OCI-LY3 (cell line): ENCODE measurements at regions not wholly inside any gene's neighbourhood (a gene's known extent, or its start where the extent isn't known, plus 50 kb on each side); places are given as distances from the start of the nearest gene placed in this dataset.

Experiments used
- H2AFZ ChIP-seq: fragments of 200-600, 300-600 bp; shearing (Covaris generic); 2 replicates; pipeline ENCODE4 v1.6.0; 2014; ENCODE audit warnings: antibody characterized with exemption, low read depth, low read length
- H3K27ac ChIP-seq: fragments of 200-600, 300-600 bp; sonication (generic); 2 replicates; pipeline ENCODE4 v1.5.1; 2014; ENCODE audit warnings: mild to moderate bottlenecking, low read length, moderate library complexity, mixed read lengths
- H3K27me3 ChIP-seq: fragments of 200-600, 300-600 bp; sonication (generic); 2 replicates; pipeline ENCODE4 v1.6.1; 2014; ENCODE audit warnings: low read depth, low read length, mixed read lengths
- H3K36me3 ChIP-seq: fragments of 200-600, 300-600 bp; sonication (generic); replicated peaks from 2 replicates; pipeline ENCODE3; 2014; ENCODE audit warnings: low read depth, low read length, mixed read lengths
- H3K4me1 ChIP-seq: fragments of 300-600, 200-600 bp; sonication (generic); 2 replicates; pipeline ENCODE4 v1.6.1; 2014; ENCODE audit warnings: low read length, mixed read lengths
- H3K4me2 ChIP-seq: fragments of 200-600, 300-600 bp; sonication (generic); 2 replicates; pipeline ENCODE4 v1.6.1; 2014; ENCODE audit warnings: low read length, mixed read lengths
- H3K4me3 ChIP-seq: fragments of 300-600, 200-600 bp; sonication (generic); 2 replicates; pipeline ENCODE4 v1.5.1; 2014; ENCODE audit warnings: antibody characterized with exemption, mild to moderate bottlenecking, low read length, moderate library complexity
- H3K79me2 ChIP-seq: fragments of 300-600, 200-600 bp; shearing (Covaris generic); 2 replicates; pipeline ENCODE4 v1.6.1; 2014; ENCODE audit warnings: mild to moderate bottlenecking, low read length, mixed read lengths
- H3K9ac ChIP-seq: fragments of 300-600, 200-600 bp; shearing (Covaris generic); 2 replicates; pipeline ENCODE4 v1.6.0; 2014; ENCODE audit warnings: mild to moderate bottlenecking, low read length, moderate library complexity
- H3K9me3 ChIP-seq: fragments of 200-600, 300-600 bp; shearing (Covaris generic); 2 replicates; pipeline ENCODE4 v1.6.1; 2014; ENCODE audit warnings: low read length, mixed read lengths; ENCODE audit not compliant: insufficient read depth
- H4K20me1 ChIP-seq: fragments of 200-600, 300-600 bp; sonication (generic); 2 replicates; pipeline ENCODE4 v1.6.1; 2016; ENCODE audit warnings: low read length, mixed read lengths; ENCODE audit not compliant: insufficient read depth
- EZH2phosphoT487 ChIP-seq: fragments of 200-600 bp; shearing (Covaris generic); IDR thresholded peaks from 2 replicates; pipeline ENCODE4 v1.6.1; 2018; ENCODE audit warnings: antibody characterized with exemption, mixed run types, low read depth
- TF ChIP-seq, protein P1 (sequence below): fragments of 200-600, 300-600 bp; sonication (generic); IDR thresholded peaks from 2 replicates; pipeline ENCODE4 v1.5.1; 2014; ENCODE audit warnings: antibody characterized with exemption, low read length, low read depth

DNA sequence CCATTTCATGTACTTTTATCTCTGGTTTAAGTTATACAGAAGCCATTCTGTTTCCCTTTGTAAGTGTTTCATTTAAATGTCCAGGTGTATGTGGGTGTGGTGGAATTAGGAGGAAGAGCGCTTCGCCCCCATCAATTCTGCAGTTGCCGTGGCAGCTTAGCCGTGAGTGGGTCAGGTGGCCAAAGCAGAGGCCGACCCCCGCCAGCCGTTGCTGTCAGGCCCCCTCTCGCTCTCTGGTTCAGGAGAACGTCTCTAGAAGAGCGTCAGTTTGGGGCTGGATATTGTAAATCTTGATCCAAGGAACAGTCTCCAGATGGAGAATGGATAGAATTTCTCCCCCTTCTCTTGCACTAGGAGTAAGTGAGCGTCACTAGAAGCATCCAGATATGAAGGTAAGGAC, 367.4 kb downstream of the FOXA2 start:
- no peak overlapping the region for H3K4me2 ChIP-seq
- H3K4me1 ChIP-seq = peaks cover 6% of the 10 kb centered on the region
- no peak overlapping the region for H3K4me3 ChIP-seq
- peaks cover 33% of the 10 kb centered on the region for H3K27me3 ChIP-seq
- H3K79me2 ChIP-seq = no peaks in the 10 kb centered on the region
- no peak overlapping the region for H3K27ac ChIP-seq
- no peak overlapping the region for H3K9ac ChIP-seq
- no peaks in the 10 kb centered on the region for H3K36me3 ChIP-seq
- no peaks in the 10 kb centered on the region for H3K9me3 ChIP-seq
- no peak overlapping the region for H2AFZ ChIP-seq
- TF ChIP-seq, protein P1, sequence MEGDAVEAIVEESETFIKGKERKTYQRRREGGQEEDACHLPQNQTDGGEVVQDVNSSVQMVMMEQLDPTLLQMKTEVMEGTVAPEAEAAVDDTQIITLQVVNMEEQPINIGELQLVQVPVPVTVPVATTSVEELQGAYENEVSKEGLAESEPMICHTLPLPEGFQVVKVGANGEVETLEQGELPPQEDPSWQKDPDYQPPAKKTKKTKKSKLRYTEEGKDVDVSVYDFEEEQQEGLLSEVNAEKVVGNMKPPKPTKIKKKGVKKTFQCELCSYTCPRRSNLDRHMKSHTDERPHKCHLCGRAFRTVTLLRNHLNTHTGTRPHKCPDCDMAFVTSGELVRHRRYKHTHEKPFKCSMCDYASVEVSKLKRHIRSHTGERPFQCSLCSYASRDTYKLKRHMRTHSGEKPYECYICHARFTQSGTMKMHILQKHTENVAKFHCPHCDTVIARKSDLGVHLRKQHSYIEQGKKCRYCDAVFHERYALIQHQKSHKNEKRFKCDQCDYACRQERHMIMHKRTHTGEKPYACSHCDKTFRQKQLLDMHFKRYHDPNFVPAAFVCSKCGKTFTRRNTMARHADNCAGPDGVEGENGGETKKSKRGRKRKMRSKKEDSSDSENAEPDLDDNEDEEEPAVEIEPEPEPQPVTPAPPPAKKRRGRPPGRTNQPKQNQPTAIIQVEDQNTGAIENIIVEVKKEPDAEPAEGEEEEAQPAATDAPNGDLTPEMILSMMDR = no peak
- no peak for TF ChIP-seq EZH2phosphoT487
- no peaks in the 10 kb centered on the region for H4K20me1 ChIP-seq

- Histone ChIP-seq H3K27me3 (peaks cover 32% of the 10 kb centered on the region), H3K79me2 (no peaks in the 10 kb centered on the region), H4K20me1 (no peaks in the 10 kb centered on the region), H2AFZ (no peak overlapping the region), H3K4me1 (peaks cover 6% of the 10 kb centered on the region), H3K4me3 (no peak overlapping the region), H3K9ac (no peak overlapping the region), H3K4me2 (no peak overlapping the region), H3K9me3 (no peaks in the 10 kb centered on the region), H3K27ac (no peak overlapping the region), H3K36me3 (no peaks in the 10 kb centered on the region)
- no peak for TF ChIP-seq EZH2phosphoT487
- TF ChIP-seq, protein P1 = no peak
Measured at GRCh38 chr20:22214296-22214695, 370.1 kb downstream of the FOXA2 start.

- Histone ChIP-seq H3K27ac (no peak overlapping the region), H3K9ac (no peak overlapping the region), H3K36me3 (no peaks in the 10 kb centered on the region), H3K27me3 (peaks cover 32% of the 10 kb centered on the region), H4K20me1 (no peaks in the 10 kb centered on the region), H3K4me3 (no peak overlapping the region), H2AFZ (no peak overlapping the region), H3K4me1 (peaks cover 6% of the 10 kb centered on the region), H3K9me3 (no peaks in the 10 kb centered on the region), H3K4me2 (no peak overlapping the region), H3K79me2 (no peaks in the 10 kb centered on the region)
- TF ChIP-seq EZH2phosphoT487 = no peak
- TF ChIP-seq, protein P1 = no peak
Measured at GRCh38 chr20:22213271-22213670, 371.1 kb downstream of the FOXA2 start.

DNA sequence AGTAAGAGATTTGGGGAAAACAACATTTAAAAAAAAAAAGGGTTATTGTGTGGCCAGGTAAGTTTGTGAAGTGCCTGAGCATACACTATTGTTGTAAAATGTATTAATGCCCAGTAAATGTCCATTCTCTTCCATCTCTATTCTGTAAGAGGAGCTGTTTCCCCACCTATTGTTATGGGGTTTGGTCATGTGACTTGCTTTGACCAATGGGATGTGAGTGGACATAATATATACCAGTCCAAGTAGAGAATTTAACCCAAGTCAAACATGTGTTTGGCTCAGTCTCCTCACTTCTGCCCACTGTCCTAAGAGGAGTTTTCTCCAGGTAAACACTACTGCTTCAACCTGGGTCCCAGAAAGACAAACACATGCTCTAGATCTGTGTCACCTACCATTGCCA, 377.1 kb downstream of the FOXA2 start:
- H3K4me3 ChIP-seq = no peak overlapping the region
- no peaks in the 10 kb centered on the region for H3K79me2 ChIP-seq
- no peak for TF ChIP-seq EZH2phosphoT487
- TF ChIP-seq, protein P1 = no peak
- no peaks in the 10 kb centered on the region for H4K20me1 ChIP-seq
- no peaks in the 10 kb centered on the region for H3K9me3 ChIP-seq
- H3K4me2 ChIP-seq = no peak overlapping the region
- no peak overlapping the region for H2AFZ ChIP-seq
- H3K9ac ChIP-seq = no peak overlapping the region
- H3K4me1 ChIP-seq = no peaks in the 10 kb centered on the region
- H3K36me3 ChIP-seq = no peaks in the 10 kb centered on the region
- peaks cover 4% of the 10 kb centered on the region; the same call in 1 of the 2 replicates for H3K27me3 ChIP-seq
- H3K27ac ChIP-seq = no peak overlapping the region
